H1 (cell line): ENCODE measurements at regions not wholly inside any gene's neighbourhood (a gene's known extent, or its start where the extent isn't known, plus 50 kb on each side); places are given as distances from the start of the nearest gene placed in this dataset.

Source experiments
- CTCF ChIA-PET: fragments of 300-600 bp; sonication (Branson Sonifier 250); formaldehyde crosslinking; loops from one replicate; lab custom pipeline; 2021; ENCODE audit not compliant: partially characterized antibody; lab: Charles Lee
- POLR2A ChIA-PET: fragments of 300-600 bp; sonication (Branson Sonifier 250); formaldehyde crosslinking; loops from one replicate; lab custom pipeline; 2021; ENCODE audit warnings: inconsistent platforms; ENCODE audit not compliant: partially characterized antibody; lab: Charles Lee
- DNase-seq, 2 experiments: peaks; one replicate each; pipeline versions ENCODE4 v3.0.0 to v3.0.0-alpha.2; 2010 to 2022; ENCODE audit warnings: low spot score in 2 of 2, low read depth in 1 of 2, mixed read lengths in 1 of 2
- FAIRE-seq: peaks from 2 replicates; lab custom pipeline; 2011; peaks lifted over from hg19 to GRCh38; lab: Jason Lieb, UNC
- H2AFZ ChIP-seq: 2 replicates; pipeline ENCODE4 v1.8.1; 2012; ENCODE audit warnings: low read length, inconsistent platforms
- H2AK5ac ChIP-seq: 2 replicates; pipeline ENCODE4 v1.6.1; 2013; ENCODE audit warnings: low read depth, low read length
- H2BK120ac ChIP-seq: replicated peaks from 2 replicates; pipeline ENCODE3; 2013; ENCODE audit warnings: low read depth, low read length, inconsistent platforms
- H2BK12ac ChIP-seq: 2 replicates; pipeline ENCODE4 v1.6.1; 2013; ENCODE audit warnings: low read depth, low read length
- H2BK15ac ChIP-seq: 2 replicates; pipeline ENCODE4 v1.6.1; 2013; ENCODE audit warnings: low read length
- H2BK20ac ChIP-seq: 2 replicates; pipeline ENCODE4 v1.6.1; 2013; ENCODE audit warnings: low read length
- H2BK5ac ChIP-seq: 2 replicates; pipeline ENCODE4 v1.6.1; 2013; ENCODE audit warnings: low read depth, low read length
- H3K14ac ChIP-seq: 2 replicates; pipeline ENCODE4 v1.6.1; 2013; ENCODE audit warnings: inconsistent platforms; ENCODE audit not compliant: insufficient read length
- H3K18ac ChIP-seq: 2 replicates; pipeline ENCODE4 v1.6.1; 2013; ENCODE audit warnings: low read length; ENCODE audit errors: extremely low read depth
- H3K23ac ChIP-seq: 2 replicates; pipeline ENCODE4 v1.6.1; 2013; ENCODE audit warnings: inconsistent platforms; ENCODE audit not compliant: insufficient read length
- H3K23me2 ChIP-seq: 2 replicates; pipeline ENCODE4 v1.6.1; 2013; ENCODE audit warnings: low read depth, low read length
- H3K27ac ChIP-seq: 2 replicates; pipeline ENCODE4 v1.6.1; 2011; ENCODE audit warnings: low read depth, low read length, inconsistent platforms
- H3K27me3 ChIP-seq, 4 experiments: replicated peaks in 1 of 4; 1 replicate in 1 of 4; 2 replicates in 3 of 4; pipeline versions ENCODE4 v1.6.1 to v1.8.1; 2011 to 2013; ENCODE audit warnings: low read length in 3 of 4, mild to moderate bottlenecking in 3 of 4, inconsistent platforms in 2 of 4, mixed read lengths in 2 of 4, moderate library complexity in 1 of 4; ENCODE audit not compliant: control insufficient read depth in 3 of 4, insufficient read depth in 3 of 4; ENCODE audit errors: extremely low read depth in 1 of 4
- H3K36me3 ChIP-seq, 4 experiments: 2 replicates each; pipeline versions ENCODE4 v1.6.1 to v1.8.1; 2011 to 2013; ENCODE audit warnings: mild to moderate bottlenecking in 4 of 4, low read length in 3 of 4, moderate library complexity in 2 of 4, control low read depth in 1 of 4, inconsistent platforms in 1 of 4; ENCODE audit not compliant: insufficient read depth in 4 of 4, control insufficient read depth in 2 of 4
- H3K4ac ChIP-seq: replicated peaks from 2 replicates; pipeline ENCODE3; 2013; ENCODE audit warnings: low read length, low read depth, mixed read lengths, inconsistent platforms; ENCODE audit not compliant: insufficient read length
- H3K4me1 ChIP-seq, 4 experiments: replicated peaks in 1 of 4; 1 replicate in 1 of 4; 2 replicates in 3 of 4; pipeline versions ENCODE4 v1.6.1 to v1.8.1; 2011 to 2013; ENCODE audit warnings: low read length in 3 of 4, inconsistent platforms in 2 of 4, mixed read lengths in 1 of 4; ENCODE audit not compliant: insufficient read depth in 4 of 4, control insufficient read depth in 3 of 4
- H3K4me2 ChIP-seq, 2 experiments: 2 replicates each; pipeline versions ENCODE4 v1.6.1 to v1.8.1; 2011 to 2013; ENCODE audit warnings: low read depth in 2 of 2, low read length in 2 of 2, control low read depth in 1 of 2, inconsistent platforms in 1 of 2, mild to moderate bottlenecking in 1 of 2; ENCODE audit not compliant: insufficient read depth in 1 of 2
- H3K4me3 ChIP-seq, 4 experiments: fragments of 200-600, 300-600 bp in 1 of 4; sonication (generic), shearing (Covaris generic), sonication (Bioruptor Twin) in 1 of 4; 2 replicates each; pipeline versions ENCODE4 v1.5.1 to v1.8.1; 2011 to 2016; ENCODE audit warnings: low read length in 4 of 4, low read depth in 3 of 4, control low read depth in 2 of 4, inconsistent platforms in 2 of 4, mild to moderate bottlenecking in 2 of 4, mixed read lengths in 1 of 4, moderate library complexity in 1 of 4; ENCODE audit not compliant: insufficient read depth in 2 of 4; ENCODE audit errors: extremely low read depth in 1 of 4
- H3K56ac ChIP-seq: replicated peaks from 2 replicates; pipeline ENCODE3; 2013; ENCODE audit warnings: low read depth, mild to moderate bottlenecking, mixed read lengths, low read length, inconsistent platforms; ENCODE audit not compliant: insufficient read length
- H3K79me1 ChIP-seq: 2 replicates; pipeline ENCODE4 v1.6.1; 2013; ENCODE audit warnings: low read depth, low read length, control low read depth
- H3K79me2 ChIP-seq, 2 experiments: 2 replicates each; pipeline versions ENCODE4 v1.6.1 to v1.8.1; 2012 to 2013; ENCODE audit warnings: low read length in 2 of 2, mild to moderate bottlenecking in 2 of 2, inconsistent platforms in 1 of 2; ENCODE audit not compliant: insufficient read depth in 2 of 2, control insufficient read depth in 1 of 2
- H3K9ac ChIP-seq, 4 experiments: replicated peaks in 1 of 4; 1 replicate in 1 of 4; 2 replicates in 3 of 4; pipeline versions ENCODE4 v1.6.1 to v1.8.1; 2011 to 2013; ENCODE audit warnings: low read depth in 3 of 4, low read length in 3 of 4, control low read depth in 2 of 4, mild to moderate bottlenecking in 2 of 4, moderate library complexity in 2 of 4, inconsistent platforms in 1 of 4; ENCODE audit errors: extremely low read depth in 1 of 4
- H3K9me3 ChIP-seq, 2 experiments: 2 replicates each; pipeline versions ENCODE4 v1.6.1 to v1.8.1; 2012 to 2013; ENCODE audit warnings: mild to moderate bottlenecking in 2 of 2, moderate library complexity in 2 of 2, control low read depth in 1 of 2, inconsistent platforms in 1 of 2, low read depth in 1 of 2, low read length in 1 of 2, mixed read lengths in 1 of 2; ENCODE audit not compliant: insufficient read depth in 2 of 2
- H4K20me1 ChIP-seq, 2 experiments: replicated peaks in 1 of 2; 2 replicates each; pipeline versions ENCODE3 to v1.8.1; 2011 to 2013; ENCODE audit warnings: inconsistent platforms in 2 of 2, low read length in 2 of 2, mild to moderate bottlenecking in 1 of 2; ENCODE audit not compliant: insufficient read depth in 2 of 2, control insufficient read depth in 1 of 2
- H4K5ac ChIP-seq: 2 replicates; pipeline ENCODE4 v1.6.1; 2013; ENCODE audit warnings: low read length, low read depth, mixed read lengths, inconsistent platforms; ENCODE audit not compliant: insufficient read length
- H4K8ac ChIP-seq: 2 replicates; pipeline ENCODE4 v1.8.0; 2013; ENCODE audit warnings: mild to moderate bottlenecking, moderate library complexity, low read length, inconsistent platforms; ENCODE audit not compliant: insufficient read depth; ENCODE audit errors: extremely low read depth
- H4K91ac ChIP-seq: replicated peaks from 2 replicates; pipeline ENCODE3; 2013; ENCODE audit warnings: low read length, mixed read lengths, inconsistent platforms; ENCODE audit not compliant: insufficient read length
- ASH2L ChIP-seq: fragments of 200-600, 300-600 bp; sonication (generic); IDR thresholded peaks from one replicate; pipeline ENCODE4 v1.7.1; 2017; ENCODE audit warnings: low read length
- ATF3 ChIP-seq: IDR thresholded peaks from 2 replicates; pipeline ENCODE4 v1.6.1; 2011; ENCODE audit warnings: low read depth, mild to moderate bottlenecking, low read length; ENCODE audit not compliant: insufficient read depth
- CBX5 ChIP-seq: fragments of 300-800, 300-1000 bp; sonication (generic); IDR thresholded peaks from 2 replicates; pipeline ENCODE4 v1.7.1; 2016; ENCODE audit warnings: antibody characterized with exemption, low read length, low read depth
- CREB1 ChIP-seq: IDR thresholded peaks from 2 replicates; pipeline ENCODE4 v1.6.1; 2012; ENCODE audit warnings: inconsistent platforms
- EGR1 ChIP-seq: IDR thresholded peaks from 2 replicates; pipeline ENCODE4 v1.6.1; 2011; ENCODE audit warnings: low read depth, low read length, borderline replicate concordance
- MAFK ChIP-seq: IDR thresholded peaks from 2 replicates; pipeline ENCODE4 v1.6.1; 2012; ENCODE audit warnings: low read depth, mild to moderate bottlenecking, improper control_type of control experiment, low read length
- POU5F1 ChIP-seq: IDR thresholded peaks from 2 replicates; pipeline ENCODE4 v1.6.1; 2011; ENCODE audit warnings: low read depth, mild to moderate bottlenecking, low read length, moderate library complexity
- RNF2 ChIP-seq: fragments of 200-900, 300-1000 bp; sonication (generic); IDR thresholded peaks from 2 replicates; pipeline ENCODE4 v1.7.1; 2016; ENCODE audit warnings: borderline replicate concordance, low read depth, mild to moderate bottlenecking, antibody characterized with exemption, low read length; ENCODE audit not compliant: poor library complexity, severe bottlenecking; ENCODE audit errors: missing control alignments
- SAP30 ChIP-seq: fragments of 300-600 bp; sonication (generic); IDR thresholded peaks from 2 replicates; pipeline ENCODE4 v1.7.1; 2012; ENCODE audit warnings: low read length, moderate library complexity, mild to moderate bottlenecking, inconsistent platforms; ENCODE audit not compliant: insufficient read depth, insufficient replicate concordance
- SRF ChIP-seq: IDR thresholded peaks from 2 replicates; pipeline ENCODE4 v1.6.1; 2011; ENCODE audit warnings: mild to moderate bottlenecking, low read depth, low read length, moderate library complexity
- TCF12 ChIP-seq: IDR thresholded peaks from 2 replicates; pipeline ENCODE4 v1.6.1; 2011; ENCODE audit warnings: low read depth, mild to moderate bottlenecking, low read length
- ZNF274 ChIP-seq: IDR thresholded peaks from 2 replicates; pipeline ENCODE4 v1.7.0; 2012; ENCODE audit warnings: low read length, borderline replicate concordance; ENCODE audit errors: extremely low read depth
- WGBS, 2 experiments: shearing (Covaris generic) in 1 of 2; methylation state at CpG; one replicate each; pipeline versions ENCODE4 v1.1.6 to v1.1.7; 2013 to 2015; ENCODE audit warnings: low lambda C conversion rate in 2 of 2, mixed read lengths in 2 of 2, inconsistent platforms in 1 of 2, low coverage in 1 of 2, missing lambda C conversion rate in 1 of 2; ENCODE audit not compliant: insufficient replicate concordance in 2 of 2, insufficient coverage in 1 of 2, insufficient read length in 1 of 2; ENCODE audit errors: extremely low coverage in 1 of 2, missing lambda C conversion rate in 1 of 2; 5-methylcytosine and 5-hydroxymethylcytosine counted together

GRCh38 chr4:69362351-69362750 is 82.1 kb downstream of the UGT2B28 start:
- TF ChIP-seq SAP30 (no peak), ATF3 (no peak), CREB1 (no peak), RNF2 (no peak), ASH2L (no peak), TCF12 (no peak), POU5F1 (no peak), CBX5 (no peak), EGR1 (no peak), MAFK (no peak), ZNF274 (no peak), SRF (no peak)
- no peak overlapping the region for H2BK15ac ChIP-seq
- no peak overlapping the region for H4K8ac ChIP-seq
- H4K20me1 ChIP-seq = no peaks in the 10 kb centered on the region
- H3K14ac ChIP-seq = no peak overlapping the region
- H3K9me3 ChIP-seq = no peaks in the 10 kb centered on the region
- H3K18ac ChIP-seq = no peak overlapping the region
- H3K23me2 ChIP-seq = no peaks in the 10 kb centered on the region
- no peak overlapping the region for H2AFZ ChIP-seq
- H3K4me3 ChIP-seq = no peak overlapping the region
- H3K4me1 ChIP-seq = no peaks in the 10 kb centered on the region
- 92% methylated on average over 3 of the region's 3 CpGs; no CpG with 5 or more reads in 1 of the 2 experiments for WGBS, 2 experiments
- no peak overlapping the region for H2AK5ac ChIP-seq
- no peaks in the 10 kb centered on the region for H3K27me3 ChIP-seq
- no peak overlapping the region for H4K5ac ChIP-seq
- no peak overlapping the region for H2BK20ac ChIP-seq
- H2BK120ac ChIP-seq = no peak overlapping the region
- no peak overlapping the region for H3K56ac ChIP-seq
- no peak overlapping the region for H4K91ac ChIP-seq
- ChIA-PET CTCF (no interaction called here), POLR2A (no interaction called here)
- H3K23ac ChIP-seq = no peak overlapping the region
- no peaks in the 10 kb centered on the region for H3K36me3 ChIP-seq
- no peaks in the 10 kb centered on the region for H3K79me1 ChIP-seq
- no peak overlapping the region for H3K4ac ChIP-seq
- H2BK12ac ChIP-seq = no peak overlapping the region
- no peak overlapping the region for H3K4me2 ChIP-seq
- FAIRE-seq = no peak
- H3K79me2 ChIP-seq = no peaks in the 10 kb centered on the region
- no peak overlapping the region for H2BK5ac ChIP-seq
- DNase-seq = no peak
- H3K9ac ChIP-seq = no peak overlapping the region
- no peak overlapping the region for H3K27ac ChIP-seq
